ENCODE measurements at regions not wholly inside any gene's neighbourhood (a gene's known extent, or its start where the extent isn't known, plus 50 kb on each side); places are given as distances from the start of the nearest gene placed in this dataset.

- DNase-seq (ENCODE audit: low read depth in 2 of 3, low spot score in 1 of 3): no peak
Observed at GRCh38 chr17:12365805-12366204, 299.9 kb upstream of the MYOCD start.

GRCh38 chr17:12369065-12369464, 296.6 kb upstream of the MYOCD start:
- DNase-seq (ENCODE audit: low read depth in 2 of 3, low spot score in 1 of 3): no peak

- no peak for DNase-seq (ENCODE audit: low read depth in 2 of 3, low spot score in 1 of 3)
Observed at GRCh38 chr17:12376276-12376675, 289.4 kb upstream of the MYOCD start.

- DNase-seq (ENCODE audit: low read depth in 2 of 3, low spot score in 1 of 3): no peak
Observed at GRCh38 chr17:12386225-12386624, 279.5 kb upstream of the MYOCD start.

GRCh38 chr17:12388226-12388625, 277.5 kb upstream of the MYOCD start:
- DNase-seq (ENCODE audit: low read depth in 2 of 3, low spot score in 1 of 3): no peak

GRCh38 chr17:12389421-12389820, 276.3 kb upstream of the MYOCD start:
- no peak for DNase-seq (ENCODE audit: low read depth in 2 of 3, low spot score in 1 of 3)

- DNase-seq (ENCODE audit: low read depth in 2 of 3, low spot score in 1 of 3): no peak
Observed at GRCh38 chr17:12390631-12391030, 275.1 kb upstream of the MYOCD start.

GRCh38 chr17:12391468-12391867, 274.2 kb upstream of the MYOCD start:
- DNase-seq (ENCODE audit: low read depth in 2 of 3, low spot score in 1 of 3): no peak

GRCh38 chr17:12395733-12396354, 269.8 kb upstream of the MYOCD start:
- DNase-seq (ENCODE audit: low read depth in 2 of 3, low spot score in 1 of 3): no peak

GRCh38 chr17:12398441-12399051, 267.1 kb upstream of the MYOCD start:
- DNase-seq (ENCODE audit: low read depth in 2 of 3, low spot score in 1 of 3): no peak

GRCh38 chr17:12402963-12403622, 262.6 kb upstream of the MYOCD start:
- DNase-seq (ENCODE audit: low read depth in 2 of 3, low spot score in 1 of 3): no peak

GRCh38 chr17:12403881-12404398, 261.8 kb upstream of the MYOCD start:
- DNase-seq (ENCODE audit: low read depth in 2 of 3, low spot score in 1 of 3): no peak

GRCh38 chr17:12406623-12407215, 259.0 kb upstream of the MYOCD start:
- DNase-seq (ENCODE audit: low read depth in 2 of 3, low spot score in 1 of 3): no peak

- no peak for DNase-seq (ENCODE audit: low read depth in 2 of 3, low spot score in 1 of 3)
Observed at GRCh38 chr17:12407495-12408252, 258.0 kb upstream of the MYOCD start.

- no peak for DNase-seq (ENCODE audit: low read depth in 2 of 3, low spot score in 1 of 3)
Observed at GRCh38 chr17:12409082-12409481, 256.6 kb upstream of the MYOCD start.

GRCh38 chr17:12410717-12411116, 255.0 kb upstream of the MYOCD start:
- no peak for DNase-seq (ENCODE audit: low read depth in 2 of 3, low spot score in 1 of 3)

- DNase-seq (ENCODE audit: low read depth in 2 of 3, low spot score in 1 of 3): no peak
Observed at GRCh38 chr17:12415031-12415430, 250.7 kb upstream of the MYOCD start.

GRCh38 chr17:12421077-12421476, 244.6 kb upstream of the MYOCD start:
- no peak for DNase-seq (ENCODE audit: low read depth in 2 of 3, low spot score in 1 of 3)

- no peak for DNase-seq (ENCODE audit: low read depth in 2 of 3, low spot score in 1 of 3)
Observed at GRCh38 chr17:12421646-12422306, 243.9 kb upstream of the MYOCD start.

- DNase-seq (ENCODE audit: low read depth in 2 of 3, low spot score in 1 of 3): no peak
Observed at GRCh38 chr17:12422651-12423050, 243.0 kb upstream of the MYOCD start.

- no peak for DNase-seq (ENCODE audit: low read depth in 2 of 3, low spot score in 1 of 3)
Observed at GRCh38 chr17:12423337-12423736, 242.4 kb upstream of the MYOCD start.

All from stimulated activated CD4-positive, alpha-beta T cell treated with anti-CD3 and anti-CD28 coated beads, Interleukin-12 subunit alpha, Interleukin-12 subunit beta, amount 100 ng/mL, for 48 hours (primary cell).